IMR-90 (cell line): ENCODE measurements at regions not wholly inside any gene's neighbourhood (a gene's known extent, or its start where the extent isn't known, plus 50 kb on each side); places are given as distances from the start of the nearest gene placed in this dataset.

Experiments used
- ATAC-seq: fragments of 200-7000 bp; cut with Tn5 transposase; 2 replicates; pipeline ENCODE4 v1.9.1; 2020; ENCODE audit warnings: low read depth, mild to moderate bottlenecking, moderate library complexity
- BruUV-seq: library from RNA; stranded (reverse); fragments of 400-500 nt; replicated peaks from 2 replicates; lab custom pipeline; 2021; lab: Mats Ljungman, UMichigan
- CTCF ChIA-PET: fragments of 300-600 bp; formaldehyde crosslinking; extraction: SDS; loops from one replicate; lab custom pipeline; 2021; ENCODE audit warnings: antibody characterized with exemption; lab: Yijun Ruan, JAX
- POLR2A ChIA-PET: fragments of 300-600 bp; sonication (Branson Sonifier 250); formaldehyde crosslinking; loops from one replicate; lab custom pipeline; 2022; ENCODE audit warnings: antibody characterized with exemption; ENCODE audit not compliant: unreplicated experiment; lab: Charles Lee
- DNase-seq: peaks from one replicate; pipeline ENCODE4 v3.0.0; 2013
- H2AFZ ChIP-seq: replicated peaks from 2 replicates; pipeline ENCODE3; 2013; ENCODE audit warnings: low read length, mild to moderate bottlenecking; ENCODE audit not compliant: poor library complexity
- H2AK5ac ChIP-seq: 2 replicates; pipeline ENCODE4 v1.6.1; 2013; ENCODE audit warnings: low read depth, low read length, inconsistent platforms
- H2AK9ac ChIP-seq: replicated peaks from 2 replicates; pipeline ENCODE3; 2013; ENCODE audit warnings: mild to moderate bottlenecking, low read depth, low read length, moderate library complexity; ENCODE audit not compliant: poor library complexity
- H2BK120ac ChIP-seq: 2 replicates; pipeline ENCODE4 v1.6.1; 2013; ENCODE audit warnings: low read depth, low read length, inconsistent platforms
- H2BK15ac ChIP-seq: 3 replicates; pipeline ENCODE4 v1.6.1; 2013; ENCODE audit warnings: low read depth, low read length, inconsistent platforms
- H2BK20ac ChIP-seq: 2 replicates; pipeline ENCODE4 v1.6.1; 2013; ENCODE audit warnings: low read depth, mild to moderate bottlenecking, inconsistent platforms, low read length, moderate library complexity
- H2BK5ac ChIP-seq: 2 replicates; pipeline ENCODE4 v1.6.1; 2013; ENCODE audit warnings: mild to moderate bottlenecking, low read depth, low read length, inconsistent platforms; ENCODE audit not compliant: poor library complexity, severe bottlenecking
- H3K14ac ChIP-seq: replicated peaks from 2 replicates; pipeline ENCODE4 v1.6.1; 2013; ENCODE audit warnings: low read depth, low read length, inconsistent platforms
- H3K18ac ChIP-seq: 2 replicates; pipeline ENCODE4 v1.6.1; 2013; ENCODE audit warnings: low read depth, low read length, control low read depth
- H3K23ac ChIP-seq: 2 replicates; pipeline ENCODE4 v1.6.1; 2013; ENCODE audit warnings: low read depth, low read length, inconsistent platforms
- H3K27ac ChIP-seq: 2 replicates; pipeline ENCODE4 v1.5.1; 2013; ENCODE audit warnings: mild to moderate bottlenecking, control low read depth, low read length; ENCODE audit not compliant: insufficient read depth
- H3K27me3 ChIP-seq: 2 replicates; pipeline ENCODE4 v1.6.1; 2013; ENCODE audit warnings: low read length; ENCODE audit not compliant: control insufficient read depth, insufficient read depth
- H3K36me3 ChIP-seq: 2 replicates; pipeline ENCODE4 v1.6.1; 2013; ENCODE audit warnings: low read length, mixed read lengths; ENCODE audit not compliant: control insufficient read depth, insufficient read depth
- H3K4ac ChIP-seq: 2 replicates; pipeline ENCODE4 v1.6.1; 2013; ENCODE audit warnings: low read depth, low read length, inconsistent platforms
- H3K4me1 ChIP-seq: 2 replicates; pipeline ENCODE4 v1.6.1; 2013; ENCODE audit warnings: low read length, mixed read lengths; ENCODE audit not compliant: control insufficient read depth, insufficient read depth
- H3K4me2 ChIP-seq: 2 replicates; pipeline ENCODE4 v1.6.1; 2013; ENCODE audit warnings: low read depth, mild to moderate bottlenecking, control low read depth, low read length, moderate library complexity
- H3K4me3 ChIP-seq: 2 replicates; pipeline ENCODE4 v1.5.1; 2013; ENCODE audit warnings: low read depth, mild to moderate bottlenecking, control low read depth, low read length, moderate library complexity; ENCODE audit not compliant: insufficient read depth
- H3K56ac ChIP-seq: 2 replicates; pipeline ENCODE4 v1.6.1; 2013; ENCODE audit warnings: low read length, inconsistent platforms; ENCODE audit not compliant: insufficient read depth; ENCODE audit errors: extremely low read depth
- H3K79me1 ChIP-seq, 2 experiments: 2 replicates each; pipeline ENCODE4 v1.6.1; 2013; ENCODE audit warnings: low read length in 2 of 2, inconsistent platforms in 1 of 2, low read depth in 1 of 2
- H3K9ac ChIP-seq: 2 replicates; pipeline ENCODE4 v1.6.1; 2013; ENCODE audit warnings: low read depth, low read length, control low read depth
- H3K9me1 ChIP-seq: 2 replicates; pipeline ENCODE4 v1.6.1; 2013; ENCODE audit warnings: low read length, inconsistent platforms; ENCODE audit not compliant: insufficient read depth
- H3K9me3 ChIP-seq: 2 replicates; pipeline ENCODE4 v1.6.1; 2013; ENCODE audit warnings: low read length; ENCODE audit not compliant: control insufficient read depth, insufficient read depth
- H4K20me1 ChIP-seq: 2 replicates; pipeline ENCODE4 v1.6.1; 2013; ENCODE audit warnings: low read length, inconsistent platforms; ENCODE audit not compliant: insufficient read depth
- H4K5ac ChIP-seq: 2 replicates; pipeline ENCODE4 v1.6.1; 2013; ENCODE audit warnings: mild to moderate bottlenecking, low read depth, low read length, control low read depth
- H4K8ac ChIP-seq, 2 experiments: 2 replicates each; pipeline ENCODE4 v1.6.1; 2013; ENCODE audit warnings: low read depth in 2 of 2, low read length in 2 of 2, control low read depth in 1 of 2, inconsistent platforms in 1 of 2
- H4K91ac ChIP-seq: 2 replicates; pipeline ENCODE4 v1.6.1; 2013; ENCODE audit warnings: low read depth, low read length, inconsistent platforms; ENCODE audit not compliant: insufficient read depth
- BHLHE40 ChIP-seq: fragments of 150-350 bp; IDR thresholded peaks from 2 replicates; pipeline ENCODE4 v1.6.1; 2016; ENCODE audit warnings: mild to moderate bottlenecking, low read depth, low read length
- CEBPB ChIP-seq: IDR thresholded peaks from 2 replicates; pipeline ENCODE4 v1.6.1; 2012; ENCODE audit warnings: low read depth, low read length, improper control_type of control experiment
- CHD1 ChIP-seq: IDR thresholded peaks from 2 replicates; pipeline ENCODE4 v1.6.1; 2012; ENCODE audit warnings: low read depth, low read length, improper control_type of control experiment
- FOS ChIP-seq: fragments of 150-350 bp; IDR thresholded peaks from 2 replicates; pipeline ENCODE4 v1.6.1; 2016; ENCODE audit warnings: low read depth, low read length
- MAFK ChIP-seq: IDR thresholded peaks from 2 replicates; pipeline ENCODE4 v1.6.1; 2012; ENCODE audit warnings: low read depth, low read length, improper control_type of control experiment
- MAZ ChIP-seq: IDR thresholded peaks from 2 replicates; pipeline ENCODE4 v1.6.1; 2012; ENCODE audit warnings: low read depth, mild to moderate bottlenecking, low read length, improper control_type of control experiment, moderate library complexity, borderline replicate concordance
- MXI1 ChIP-seq: IDR thresholded peaks from 2 replicates; pipeline ENCODE4 v1.6.1; 2012; ENCODE audit warnings: low read depth, mild to moderate bottlenecking, low read length, moderate library complexity, borderline replicate concordance
- NFE2L2 ChIP-seq: fragments of 150-350 bp; IDR thresholded peaks from 2 replicates; pipeline ENCODE4 v1.6.1; 2016; ENCODE audit warnings: low read depth, mild to moderate bottlenecking, low read length
- POLR2A ChIP-seq: IDR thresholded peaks from 2 replicates; pipeline ENCODE4 v1.6.1; 2012; ENCODE audit warnings: mild to moderate bottlenecking, low read depth, low read length
- RAD21 ChIP-seq: IDR thresholded peaks from 2 replicates; pipeline ENCODE4 v1.6.1; 2012; ENCODE audit warnings: low read length, improper control_type of control experiment
- RCOR1 ChIP-seq: IDR thresholded peaks from 2 replicates; pipeline ENCODE4 v1.6.1; 2012; ENCODE audit warnings: mild to moderate bottlenecking, low read length, improper control_type of control experiment; ENCODE audit not compliant: insufficient replicate concordance
- RFX5 ChIP-seq: IDR thresholded peaks from 2 replicates; pipeline ENCODE4 v1.8.0; 2012; ENCODE audit warnings: low read depth, mild to moderate bottlenecking, low read length, moderate library complexity
- SMC3 ChIP-seq: fragments of 150-350 bp; IDR thresholded peaks from 2 replicates; pipeline ENCODE4 v1.6.1; 2016; ENCODE audit warnings: low read depth, mild to moderate bottlenecking, antibody characterized with exemption, low read length, moderate library complexity
- USF2 ChIP-seq: fragments of 150-350 bp; IDR thresholded peaks from 2 replicates; pipeline ENCODE4 v1.6.1; 2017; ENCODE audit warnings: mild to moderate bottlenecking, antibody characterized with exemption, low read length, low read depth
- WGBS, 2 experiments: methylation state at CpG; one replicate each; pipeline versions ENCODE4 v1.1.5 to v1.1.7; 2013; ENCODE audit warnings: missing lambda C conversion rate in 2 of 2; ENCODE audit not compliant: insufficient read length in 1 of 2; ENCODE audit errors: extremely low coverage in 2 of 2; 5-methylcytosine and 5-hydroxymethylcytosine counted together
- dilution Hi-C: fragments of 300-500 bp; cut with HindIII; formaldehyde crosslinking; loops from one replicate; pipeline ENCODE4 v1.14.3; 2018; ENCODE audit warnings: low sequenced_read_pairs; ENCODE audit not compliant: unreplicated experiment
- in situ Hi-C: fragments of 300-500 bp; cut with MboI; formaldehyde crosslinking; loops from 3 replicates; pipeline ENCODE4 v1.14.3; 2019; ENCODE audit warnings: low sequenced_read_pairs, inconsistent platforms, mixed read lengths
- intact Hi-C: fragments of 100-400 bp; cut with micrococcal nuclease; formaldehyde crosslinking; loops from 2 replicates; pipeline ENCODE4 v1.10.0; 2022
- TF ChIP-seq, protein P1 (sequence below): fragments of 150-350 bp; IDR thresholded peaks from 2 replicates; pipeline ENCODE4 v1.6.1; 2016; ENCODE audit warnings: low read depth, mild to moderate bottlenecking, low read length, moderate library complexity, borderline replicate concordance
- TF ChIP-seq, protein P2 (sequence below): conservative IDR thresholded peaks from 2 replicates; pipeline ENCODE4 v1.5.1; 2012; ENCODE audit warnings: mild to moderate bottlenecking, low read depth, low read length, improper control_type of control experiment

DNA sequence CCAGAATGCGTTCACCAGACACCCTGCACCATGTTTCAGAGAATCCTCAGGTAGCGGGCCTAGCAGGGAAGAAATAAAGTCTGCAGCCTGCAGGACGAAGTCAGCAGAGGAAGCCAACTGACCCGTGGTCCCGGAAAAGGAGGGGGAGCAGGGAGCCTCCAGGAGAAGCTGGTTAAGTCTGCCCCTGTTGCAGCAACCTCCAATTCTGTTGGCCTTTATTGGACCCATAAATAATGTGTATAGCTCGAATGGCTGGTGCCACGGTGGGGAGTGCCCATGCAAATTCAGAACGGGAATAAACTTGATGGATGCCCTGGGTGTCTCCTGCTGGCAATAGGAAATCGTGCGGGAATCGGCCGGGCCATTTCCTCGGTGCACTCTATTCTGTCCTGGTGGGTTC lies 254.1 kb downstream of the AJAP1 start:
- intact Hi-C loops (no loop called here), dilution Hi-C loops (no loop called here), in situ Hi-C loops (no loop called here)
- H2BK20ac ChIP-seq, result no peak overlapping the region
- no peak overlapping the region for H3K14ac ChIP-seq
- no peaks in the 10 kb centered on the region for H3K79me1 ChIP-seq
- no peak overlapping the region for H3K18ac ChIP-seq
- H3K56ac ChIP-seq, result no peak overlapping the region
- ChIA-PET CTCF (no interaction called here), POLR2A (no interaction called here)
- no peak overlapping the region for H2AK9ac ChIP-seq
- no peak overlapping the region for H3K27ac ChIP-seq
- no peak overlapping the region for H3K9ac ChIP-seq
- no peak overlapping the region for H2AFZ ChIP-seq
- H4K8ac ChIP-seq, result no peak overlapping the region
- 74% methylated on average over 6 of the region's 13 CpGs; no CpG with 5 or more reads in 1 of the 2 experiments for WGBS, 2 experiments
- H3K9me3 ChIP-seq, result peaks cover 28% of the 10 kb centered on the region
- H3K36me3 ChIP-seq, result no peaks in the 10 kb centered on the region
- H3K23ac ChIP-seq, result no peak overlapping the region
- no peak overlapping the region for H2BK120ac ChIP-seq
- no peak overlapping the region for H2AK5ac ChIP-seq
- no peak overlapping the region for H4K91ac ChIP-seq
- H3K4ac ChIP-seq, result no peak overlapping the region
- H3K27me3 ChIP-seq, result no peaks in the 10 kb centered on the region
- DNase-seq, result no peak
- no TSS peak for BruUV-seq
- no peak overlapping the region for H3K4me3 ChIP-seq
- no peak for ATAC-seq
- H4K20me1 ChIP-seq, result no peaks in the 10 kb centered on the region
- H4K5ac ChIP-seq, result no peak overlapping the region
- TF ChIP-seq USF2 (no peak), CHD1 (no peak), NFE2L2 (no peak), BHLHE40 (no peak), POLR2A (no peak), MXI1 (no peak), RCOR1 (no peak), SMC3 (no peak), MAZ (no peak), CEBPB (no peak), FOS (no peak), RAD21 (no peak), MAFK (no peak), RFX5 (no peak)
- TF ChIP-seq, protein P1, sequence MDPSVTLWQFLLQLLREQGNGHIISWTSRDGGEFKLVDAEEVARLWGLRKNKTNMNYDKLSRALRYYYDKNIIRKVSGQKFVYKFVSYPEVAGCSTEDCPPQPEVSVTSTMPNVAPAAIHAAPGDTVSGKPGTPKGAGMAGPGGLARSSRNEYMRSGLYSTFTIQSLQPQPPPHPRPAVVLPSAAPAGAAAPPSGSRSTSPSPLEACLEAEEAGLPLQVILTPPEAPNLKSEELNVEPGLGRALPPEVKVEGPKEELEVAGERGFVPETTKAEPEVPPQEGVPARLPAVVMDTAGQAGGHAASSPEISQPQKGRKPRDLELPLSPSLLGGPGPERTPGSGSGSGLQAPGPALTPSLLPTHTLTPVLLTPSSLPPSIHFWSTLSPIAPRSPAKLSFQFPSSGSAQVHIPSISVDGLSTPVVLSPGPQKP, result no peak
- TF ChIP-seq, protein P2, sequence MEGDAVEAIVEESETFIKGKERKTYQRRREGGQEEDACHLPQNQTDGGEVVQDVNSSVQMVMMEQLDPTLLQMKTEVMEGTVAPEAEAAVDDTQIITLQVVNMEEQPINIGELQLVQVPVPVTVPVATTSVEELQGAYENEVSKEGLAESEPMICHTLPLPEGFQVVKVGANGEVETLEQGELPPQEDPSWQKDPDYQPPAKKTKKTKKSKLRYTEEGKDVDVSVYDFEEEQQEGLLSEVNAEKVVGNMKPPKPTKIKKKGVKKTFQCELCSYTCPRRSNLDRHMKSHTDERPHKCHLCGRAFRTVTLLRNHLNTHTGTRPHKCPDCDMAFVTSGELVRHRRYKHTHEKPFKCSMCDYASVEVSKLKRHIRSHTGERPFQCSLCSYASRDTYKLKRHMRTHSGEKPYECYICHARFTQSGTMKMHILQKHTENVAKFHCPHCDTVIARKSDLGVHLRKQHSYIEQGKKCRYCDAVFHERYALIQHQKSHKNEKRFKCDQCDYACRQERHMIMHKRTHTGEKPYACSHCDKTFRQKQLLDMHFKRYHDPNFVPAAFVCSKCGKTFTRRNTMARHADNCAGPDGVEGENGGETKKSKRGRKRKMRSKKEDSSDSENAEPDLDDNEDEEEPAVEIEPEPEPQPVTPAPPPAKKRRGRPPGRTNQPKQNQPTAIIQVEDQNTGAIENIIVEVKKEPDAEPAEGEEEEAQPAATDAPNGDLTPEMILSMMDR, result no peak
- no peak overlapping the region for H2BK15ac ChIP-seq
- no peak overlapping the region for H2BK5ac ChIP-seq
- H3K4me2 ChIP-seq, result no peak overlapping the region
- no peaks in the 10 kb centered on the region for H3K4me1 ChIP-seq
- no peaks in the 10 kb centered on the region for H3K9me1 ChIP-seq
